DOHH2 (cell line): ENCODE measurements at regions not wholly inside any gene's neighbourhood (a gene's known extent, or its start where the extent isn't known, plus 50 kb on each side); places are given as distances from the start of the nearest gene placed in this dataset.

Source experiments
- CTCF ChIP-seq: fragments of 200-600 bp; sonication (generic); IDR thresholded peaks from one replicate; pipeline ENCODE4 v1.5.1; 2014; ENCODE audit warnings: antibody characterized with exemption, mild to moderate bottlenecking, low read depth, low read length; ENCODE audit not compliant: poor library complexity, severe bottlenecking
- EZH2phosphoT487 ChIP-seq: fragments of 200-600 bp; sonication (generic); IDR thresholded peaks from 2 replicates; pipeline ENCODE4 v1.6.1; 2017; ENCODE audit warnings: borderline replicate concordance, mild to moderate bottlenecking, antibody characterized with exemption, low read length, moderate library complexity, mixed read lengths

- TF ChIP-seq CTCF, result no peak
- no peak for TF ChIP-seq EZH2phosphoT487
These were observed 349.7 kb upstream of the SEMA3C start for GRCh38 chr7:81268551-81268950.
